Upper lobe of left lung (tissue), 4 donors: ENCODE measurements at regions not wholly inside any gene's neighbourhood (a gene's known extent, or its start where the extent isn't known, plus 50 kb on each side); places are given as distances from the start of the nearest gene placed in this dataset.

Experiments
- POLR2AphosphoS5 ChIP-seq, 2 donors: sonication (generic); formaldehyde crosslinking; IDR thresholded peaks; one replicate each; pipeline ENCODE4 v1.5.1; 2017; ENCODE audit warnings: antibody characterized with exemption in 2 of 2
- TF ChIP-seq, protein P1 (sequence below), 6 experiments: fragments of 450-650 bp in 4 of 6; fragments of 200-600 bp in 2 of 6; sonication (generic) in 2 of 6; IDR thresholded peaks; one replicate each; pipeline ENCODE4 v1.5.1; 2016 to 2019; ENCODE audit warnings: antibody characterized with exemption in 6 of 6

GRCh38 chr1:63034256-63034655 is 250.3 kb downstream of the ATG4C start:
- TF ChIP-seq, protein P1, sequence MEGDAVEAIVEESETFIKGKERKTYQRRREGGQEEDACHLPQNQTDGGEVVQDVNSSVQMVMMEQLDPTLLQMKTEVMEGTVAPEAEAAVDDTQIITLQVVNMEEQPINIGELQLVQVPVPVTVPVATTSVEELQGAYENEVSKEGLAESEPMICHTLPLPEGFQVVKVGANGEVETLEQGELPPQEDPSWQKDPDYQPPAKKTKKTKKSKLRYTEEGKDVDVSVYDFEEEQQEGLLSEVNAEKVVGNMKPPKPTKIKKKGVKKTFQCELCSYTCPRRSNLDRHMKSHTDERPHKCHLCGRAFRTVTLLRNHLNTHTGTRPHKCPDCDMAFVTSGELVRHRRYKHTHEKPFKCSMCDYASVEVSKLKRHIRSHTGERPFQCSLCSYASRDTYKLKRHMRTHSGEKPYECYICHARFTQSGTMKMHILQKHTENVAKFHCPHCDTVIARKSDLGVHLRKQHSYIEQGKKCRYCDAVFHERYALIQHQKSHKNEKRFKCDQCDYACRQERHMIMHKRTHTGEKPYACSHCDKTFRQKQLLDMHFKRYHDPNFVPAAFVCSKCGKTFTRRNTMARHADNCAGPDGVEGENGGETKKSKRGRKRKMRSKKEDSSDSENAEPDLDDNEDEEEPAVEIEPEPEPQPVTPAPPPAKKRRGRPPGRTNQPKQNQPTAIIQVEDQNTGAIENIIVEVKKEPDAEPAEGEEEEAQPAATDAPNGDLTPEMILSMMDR (IDR thresholded peaks at IDR 0.05), result no peak
- TF ChIP-seq POLR2AphosphoS5 (IDR thresholded peaks at IDR 0.05), result no peak
